ENCODE measurements at regions not wholly inside any gene's neighbourhood (a gene's known extent, or its start where the extent isn't known, plus 50 kb on each side); places are given as distances from the start of the nearest gene placed in this dataset.

DNA sequence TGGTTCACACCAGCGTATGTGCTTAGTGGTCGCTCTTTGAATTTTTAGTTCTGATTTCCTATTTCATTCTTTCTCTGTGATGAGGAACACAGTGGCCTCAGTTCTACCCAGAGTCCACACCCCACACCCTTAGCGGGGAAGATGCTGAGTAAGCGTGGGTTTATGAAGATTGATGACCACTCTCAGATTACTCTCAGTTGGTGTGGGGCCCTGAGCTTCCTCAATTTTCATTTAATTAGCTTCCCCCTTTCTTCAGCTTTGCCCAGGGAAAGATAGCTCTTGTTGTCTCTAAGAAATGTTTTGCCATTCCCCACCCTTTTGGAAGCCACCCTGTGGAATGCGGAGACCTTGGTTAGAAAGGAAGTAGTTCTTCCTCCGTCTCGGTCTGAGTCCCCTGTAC lies 299.9 kb upstream of the PROX1 start:
- TF ChIP-seq, protein P1, sequence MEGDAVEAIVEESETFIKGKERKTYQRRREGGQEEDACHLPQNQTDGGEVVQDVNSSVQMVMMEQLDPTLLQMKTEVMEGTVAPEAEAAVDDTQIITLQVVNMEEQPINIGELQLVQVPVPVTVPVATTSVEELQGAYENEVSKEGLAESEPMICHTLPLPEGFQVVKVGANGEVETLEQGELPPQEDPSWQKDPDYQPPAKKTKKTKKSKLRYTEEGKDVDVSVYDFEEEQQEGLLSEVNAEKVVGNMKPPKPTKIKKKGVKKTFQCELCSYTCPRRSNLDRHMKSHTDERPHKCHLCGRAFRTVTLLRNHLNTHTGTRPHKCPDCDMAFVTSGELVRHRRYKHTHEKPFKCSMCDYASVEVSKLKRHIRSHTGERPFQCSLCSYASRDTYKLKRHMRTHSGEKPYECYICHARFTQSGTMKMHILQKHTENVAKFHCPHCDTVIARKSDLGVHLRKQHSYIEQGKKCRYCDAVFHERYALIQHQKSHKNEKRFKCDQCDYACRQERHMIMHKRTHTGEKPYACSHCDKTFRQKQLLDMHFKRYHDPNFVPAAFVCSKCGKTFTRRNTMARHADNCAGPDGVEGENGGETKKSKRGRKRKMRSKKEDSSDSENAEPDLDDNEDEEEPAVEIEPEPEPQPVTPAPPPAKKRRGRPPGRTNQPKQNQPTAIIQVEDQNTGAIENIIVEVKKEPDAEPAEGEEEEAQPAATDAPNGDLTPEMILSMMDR (optimal IDR thresholded peaks at IDR 0.05 in 1 of 3, IDR thresholded peaks at IDR 0.05 in 1 of 3, conservative IDR thresholded peaks at IDR 0.05 in 1 of 3; ENCODE audit: extremely low read depth in 1 of 3, insufficient read depth in 2 of 3, low read length in 3 of 3), result no peak
- TF ChIP-seq EZH2 (IDR thresholded peaks at IDR 0.05; ENCODE audit: low read length), result no peak
